ENCODE measurements at regions not wholly inside any gene's neighbourhood (a gene's known extent, or its start where the extent isn't known, plus 50 kb on each side); places are given as distances from the start of the nearest gene placed in this dataset.
"Not testable (repeated sequence)": the region's sequence is repeated elsewhere in the genome, so short reads cannot be mapped to it uniquely, and the experiment has no call there.

DNA sequence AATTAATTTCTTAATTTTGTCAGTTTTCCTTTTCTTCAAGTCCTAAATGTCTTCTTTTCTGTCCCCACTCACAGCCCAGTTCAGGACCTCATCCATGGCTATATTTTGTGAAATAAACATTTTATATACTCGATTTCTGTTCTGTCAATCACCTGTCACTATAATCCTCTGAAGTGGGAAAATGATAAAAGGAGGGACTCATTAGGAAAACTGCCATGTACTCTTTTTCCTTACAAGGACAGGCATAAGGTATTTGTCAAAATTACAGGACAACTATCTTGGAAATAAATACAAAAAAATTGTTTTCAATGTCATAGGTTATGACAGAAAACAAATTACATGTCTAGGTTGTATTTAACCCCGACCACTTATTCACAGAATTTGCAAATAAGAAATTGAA, 240.1 kb upstream of the CBLB start:
- no peak for DNase-seq
- Histone ChIP-seq H2AFZ (ENCODE audit: low read length) (no peak overlapping the region), H3K27ac (ENCODE audit: low read length) (no peak overlapping the region), H3K9me3 (ENCODE audit: low read length) (no peaks in the 10 kb centered on the region), H3K4me3 (ENCODE audit: low read length) (no peak overlapping the region), H3K9ac (ENCODE audit: low read length) (no peak overlapping the region), H4K20me1 (ENCODE audit: insufficient read depth, low read depth, low read length) (no peaks in the 10 kb centered on the region), H3K9me2 (replicated peaks; ENCODE audit: insufficient read depth, low read length) (no peaks in the 10 kb centered on the region), H3K27me3 (ENCODE audit: low read length) (no peaks in the 10 kb centered on the region; the same call in 1 of the 2 replicates), H3K4me1 (ENCODE audit: low read length) (no peaks in the 10 kb centered on the region), H3K79me2 (ENCODE audit: low read length) (no peaks in the 10 kb centered on the region), H3K36me3 (ENCODE audit: insufficient read depth, low read length) (no peaks in the 10 kb centered on the region), H3K4me2 (ENCODE audit: low read depth, low read length, poor library complexity, severe bottlenecking) (no peak overlapping the region)

- not testable (repeated sequence) for H3K36me3 ChIP-seq (ENCODE audit: insufficient read depth, low read length); H3K9me3 ChIP-seq (ENCODE audit: low read length); DNase-seq; H3K9me2 ChIP-seq (replicated peaks; ENCODE audit: insufficient read depth, low read length); H3K4me2 ChIP-seq (ENCODE audit: low read depth, low read length, poor library complexity, severe bottlenecking); H3K4me3 ChIP-seq (ENCODE audit: low read length); H3K27me3 ChIP-seq (ENCODE audit: low read length); H3K9ac ChIP-seq (ENCODE audit: low read length); H2AFZ ChIP-seq (ENCODE audit: low read length); H3K27ac ChIP-seq (ENCODE audit: low read length); H3K4me1 ChIP-seq (ENCODE audit: low read length); H3K79me2 ChIP-seq (ENCODE audit: low read length); H4K20me1 ChIP-seq (ENCODE audit: insufficient read depth, low read depth, low read length)
Observed at GRCh38 chr3:106112561-106112960, 243.7 kb upstream of the CBLB start.

GRCh38 chr3:106113747-106114146, 244.9 kb upstream of the CBLB start:
- no peak overlapping the region for H3K4me2 ChIP-seq (ENCODE audit: low read depth, low read length, poor library complexity, severe bottlenecking)
- H3K9ac ChIP-seq (ENCODE audit: low read length) = no peak overlapping the region

GRCh38 chr3:106114220-106114619, 245.4 kb upstream of the CBLB start:
- no peak overlapping the region for H3K4me3 ChIP-seq (ENCODE audit: low read length)
- no peak overlapping the region for H3K4me2 ChIP-seq (ENCODE audit: low read depth, low read length, poor library complexity, severe bottlenecking)
- H3K4me1 ChIP-seq (ENCODE audit: low read length) = no peaks in the 10 kb centered on the region
- no peaks in the 10 kb centered on the region for H3K9me3 ChIP-seq (ENCODE audit: low read length)
- no peak overlapping the region for H3K9ac ChIP-seq (ENCODE audit: low read length)
- no peaks in the 10 kb centered on the region for H3K9me2 ChIP-seq (replicated peaks; ENCODE audit: insufficient read depth, low read length)
- H3K79me2 ChIP-seq (ENCODE audit: low read length) = no peaks in the 10 kb centered on the region
- H3K36me3 ChIP-seq (ENCODE audit: insufficient read depth, low read length) = no peaks in the 10 kb centered on the region
- DNase-seq = no peak
- no peak overlapping the region for H3K27ac ChIP-seq (ENCODE audit: low read length)
- H4K20me1 ChIP-seq (ENCODE audit: insufficient read depth, low read depth, low read length) = no peaks in the 10 kb centered on the region
- no peaks in the 10 kb centered on the region for H3K27me3 ChIP-seq (ENCODE audit: low read length)
- H2AFZ ChIP-seq (ENCODE audit: low read length) = no peak overlapping the region

More at GRCh38 chr3:106113747-106114146, 244.9 kb upstream of the CBLB start:
- DNase-seq = no peak
- Histone ChIP-seq H3K4me1 (ENCODE audit: low read length) (no peaks in the 10 kb centered on the region), H3K79me2 (ENCODE audit: low read length) (no peaks in the 10 kb centered on the region), H3K9me3 (ENCODE audit: low read length) (no peaks in the 10 kb centered on the region), H3K36me3 (ENCODE audit: insufficient read depth, low read length) (no peaks in the 10 kb centered on the region), H4K20me1 (ENCODE audit: insufficient read depth, low read depth, low read length) (no peaks in the 10 kb centered on the region), H3K27me3 (ENCODE audit: low read length) (no peaks in the 10 kb centered on the region), H2AFZ (ENCODE audit: low read length) (no peak overlapping the region), H3K27ac (ENCODE audit: low read length) (no peak overlapping the region), H3K4me3 (ENCODE audit: low read length) (no peak overlapping the region), H3K9me2 (replicated peaks; ENCODE audit: insufficient read depth, low read length) (no peaks in the 10 kb centered on the region)

GRCh38 chr3:106114848-106115247, 246.0 kb upstream of the CBLB start:
- no peak overlapping the region for H3K4me2 ChIP-seq (ENCODE audit: low read depth, low read length, poor library complexity, severe bottlenecking)
- H4K20me1 ChIP-seq (ENCODE audit: insufficient read depth, low read depth, low read length) = no peaks in the 10 kb centered on the region

GRCh38 chr3:106115557-106115956, 246.7 kb upstream of the CBLB start:
- Histone ChIP-seq H3K4me3 (ENCODE audit: low read length) (no peak overlapping the region), H4K20me1 (ENCODE audit: insufficient read depth, low read depth, low read length) (no peaks in the 10 kb centered on the region), H3K9me3 (ENCODE audit: low read length) (no peaks in the 10 kb centered on the region), H3K36me3 (ENCODE audit: insufficient read depth, low read length) (no peaks in the 10 kb centered on the region), H3K4me1 (ENCODE audit: low read length) (no peaks in the 10 kb centered on the region), H3K4me2 (ENCODE audit: low read depth, low read length, poor library complexity, severe bottlenecking) (no peak overlapping the region), H3K27me3 (ENCODE audit: low read length) (0 out of 2 replicates have a peak, but pooled peaks cover 2% of the 10 kb centered on the region), H3K79me2 (ENCODE audit: low read length) (no peaks in the 10 kb centered on the region), H3K9ac (ENCODE audit: low read length) (no peak overlapping the region), H2AFZ (ENCODE audit: low read length) (no peak overlapping the region), H3K9me2 (replicated peaks; ENCODE audit: insufficient read depth, low read length) (no peaks in the 10 kb centered on the region), H3K27ac (ENCODE audit: low read length) (no peak overlapping the region)
- no peak for DNase-seq

More at GRCh38 chr3:106114848-106115247, 246.0 kb upstream of the CBLB start:
- H3K9me3 ChIP-seq (ENCODE audit: low read length) = no peaks in the 10 kb centered on the region
- no peaks in the 10 kb centered on the region for H3K4me1 ChIP-seq (ENCODE audit: low read length)
- no peak overlapping the region for H2AFZ ChIP-seq (ENCODE audit: low read length)
- no peak overlapping the region for H3K4me3 ChIP-seq (ENCODE audit: low read length)
- no peaks in the 10 kb centered on the region for H3K9me2 ChIP-seq (replicated peaks; ENCODE audit: insufficient read depth, low read length)
- 0 out of 2 replicates have a peak, but pooled peaks cover 2% of the 10 kb centered on the region for H3K27me3 ChIP-seq (ENCODE audit: low read length)
- no peak overlapping the region for H3K9ac ChIP-seq (ENCODE audit: low read length)
- H3K36me3 ChIP-seq (ENCODE audit: insufficient read depth, low read length) = no peaks in the 10 kb centered on the region
- no peaks in the 10 kb centered on the region for H3K79me2 ChIP-seq (ENCODE audit: low read length)
- no peak for DNase-seq
- H3K27ac ChIP-seq (ENCODE audit: low read length) = no peak overlapping the region

DNA sequence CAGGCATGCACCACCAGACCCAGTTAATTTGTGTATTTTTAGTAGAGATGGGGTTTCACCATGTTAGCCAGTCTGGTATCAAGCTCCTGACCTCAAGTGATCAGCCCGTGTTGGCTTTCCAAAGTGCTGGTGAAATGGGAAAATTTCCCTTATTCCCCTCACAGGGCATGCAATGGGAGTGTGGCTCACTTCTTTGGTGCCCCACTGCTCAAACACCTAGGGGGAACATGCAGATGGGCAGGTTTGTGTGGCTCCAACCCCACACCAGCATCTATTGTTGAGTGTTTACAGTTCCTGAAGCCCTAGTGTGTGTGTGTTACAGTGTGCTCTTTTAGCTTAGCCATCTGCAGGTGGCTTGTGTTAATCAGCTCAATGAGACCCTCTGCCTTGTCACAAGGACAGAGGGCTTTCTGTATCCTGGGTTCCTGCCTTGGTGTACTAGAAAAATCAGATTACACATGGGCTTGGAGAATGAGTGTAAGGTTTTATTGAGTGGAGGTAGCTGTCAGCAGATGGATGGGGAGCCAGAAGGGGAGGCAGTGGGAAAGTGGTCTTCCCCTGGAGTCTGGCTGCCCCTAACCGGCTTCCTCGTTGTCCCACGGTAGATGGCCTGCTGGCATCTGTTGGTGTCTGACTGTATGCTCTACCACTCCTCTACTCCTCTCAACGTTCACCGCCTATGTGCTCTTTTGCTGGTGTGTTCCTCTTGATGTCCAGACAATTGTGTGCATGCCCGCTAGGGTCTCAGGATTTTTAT, 248.1 kb upstream of the CBLB start:
- H2AFZ ChIP-seq (ENCODE audit: low read length) = no peak overlapping the region
- H3K9me2 ChIP-seq (replicated peaks; ENCODE audit: insufficient read depth, low read length) = no peaks in the 10 kb centered on the region
- 0 out of 2 replicates have a peak, but pooled peaks cover 2% of the 10 kb centered on the region for H3K27me3 ChIP-seq (ENCODE audit: low read length)
- no peak overlapping the region for H3K9ac ChIP-seq (ENCODE audit: low read length)
- no peaks in the 10 kb centered on the region for H3K79me2 ChIP-seq (ENCODE audit: low read length)
- H3K9me3 ChIP-seq (ENCODE audit: low read length) = no peaks in the 10 kb centered on the region
- DNase-seq = no peak
- H3K27ac ChIP-seq (ENCODE audit: low read length) = no peak overlapping the region
- H3K4me1 ChIP-seq (ENCODE audit: low read length) = no peaks in the 10 kb centered on the region
- no peak overlapping the region for H3K4me2 ChIP-seq (ENCODE audit: low read depth, low read length, poor library complexity, severe bottlenecking)
- H4K20me1 ChIP-seq (ENCODE audit: insufficient read depth, low read depth, low read length) = no peaks in the 10 kb centered on the region
- no peak overlapping the region for H3K4me3 ChIP-seq (ENCODE audit: low read length)
- no peaks in the 10 kb centered on the region for H3K36me3 ChIP-seq (ENCODE audit: insufficient read depth, low read length)

GRCh38 chr3:106117490-106117858, 248.7 kb upstream of the CBLB start:
- H4K20me1 ChIP-seq (ENCODE audit: insufficient read depth, low read depth, low read length) = no peaks in the 10 kb centered on the region
- no peak overlapping the region for H3K4me2 ChIP-seq (ENCODE audit: low read depth, low read length, poor library complexity, severe bottlenecking)
- no peak overlapping the region for H2AFZ ChIP-seq (ENCODE audit: low read length)

More at GRCh38 chr3:106117490-106117858, 248.7 kb upstream of the CBLB start:
- DNase-seq = no peak
- H3K36me3 ChIP-seq (ENCODE audit: insufficient read depth, low read length) = no peaks in the 10 kb centered on the region
- no peaks in the 10 kb centered on the region for H3K4me1 ChIP-seq (ENCODE audit: low read length)
- no peak overlapping the region for H3K4me3 ChIP-seq (ENCODE audit: low read length)
- H3K27ac ChIP-seq (ENCODE audit: low read length) = no peak overlapping the region
- no peaks in the 10 kb centered on the region for H3K79me2 ChIP-seq (ENCODE audit: low read length)
- H3K9ac ChIP-seq (ENCODE audit: low read length) = no peak overlapping the region
- 0 out of 2 replicates have a peak, but pooled peaks cover 2% of the 10 kb centered on the region for H3K27me3 ChIP-seq (ENCODE audit: low read length)
- no peaks in the 10 kb centered on the region for H3K9me2 ChIP-seq (replicated peaks; ENCODE audit: insufficient read depth, low read length)
- H3K9me3 ChIP-seq (ENCODE audit: low read length) = no peaks in the 10 kb centered on the region

Measured in Karpas-422 (cell line).